H9 (cell line): ENCODE measurements at regions not wholly inside any gene's neighbourhood (a gene's known extent, or its start where the extent isn't known, plus 50 kb on each side); places are given as distances from the start of the nearest gene placed in this dataset.
"Not testable (repeated sequence)": the region's sequence is repeated elsewhere in the genome, so short reads cannot be mapped to it uniquely, and the experiment has no call there.

Source experiments
- DNase-seq: peaks from one replicate; pipeline ENCODE4 v3.0.0-alpha.2; 2017
- H2AFZ ChIP-seq: one replicate; pipeline ENCODE4 v1.6.1; 2013; ENCODE audit warnings: mild to moderate bottlenecking, low read length, control low read depth, moderate library complexity
- H2AK5ac ChIP-seq: 2 replicates; pipeline ENCODE4 v1.6.1; 2013; ENCODE audit warnings: low read length, control low read depth, mixed read lengths; ENCODE audit not compliant: insufficient read length
- H2BK120ac ChIP-seq: one replicate; pipeline ENCODE4 v1.6.1; 2013; ENCODE audit warnings: low read depth, mild to moderate bottlenecking, low read length, control low read depth, inconsistent platforms; ENCODE audit not compliant: poor library complexity, severe bottlenecking
- H2BK12ac ChIP-seq: 2 replicates; pipeline ENCODE4 v1.6.1; 2013; ENCODE audit warnings: low read length, control low read depth, mixed read lengths, low read depth; ENCODE audit not compliant: insufficient read length
- H2BK15ac ChIP-seq: 2 replicates; pipeline ENCODE4 v1.6.1; 2013; ENCODE audit warnings: low read depth, low read length, control low read depth
- H2BK20ac ChIP-seq: one replicate; pipeline ENCODE4 v1.6.1; 2013; ENCODE audit warnings: low read depth, mild to moderate bottlenecking, low read length, control low read depth, inconsistent platforms; ENCODE audit not compliant: poor library complexity, severe bottlenecking
- H2BK5ac ChIP-seq: 2 replicates; pipeline ENCODE4 v1.6.1; 2013; ENCODE audit warnings: low read length, control low read depth, mixed read lengths; ENCODE audit not compliant: insufficient read length
- H3K14ac ChIP-seq: 2 replicates; pipeline ENCODE4 v1.6.1; 2013; ENCODE audit warnings: low read length, control low read depth; ENCODE audit not compliant: insufficient read depth
- H3K18ac ChIP-seq: 2 replicates; pipeline ENCODE4 v1.6.1; 2013; ENCODE audit warnings: low read depth, mild to moderate bottlenecking, mixed read lengths, low read length, control low read depth; ENCODE audit not compliant: insufficient read length
- H3K23ac ChIP-seq: 2 replicates; pipeline ENCODE4 v1.6.1; 2013; ENCODE audit warnings: low read length, control low read depth, mixed read lengths, low read depth; ENCODE audit not compliant: insufficient read length
- H3K23me2 ChIP-seq: 2 replicates; pipeline ENCODE4 v1.6.1; 2013; ENCODE audit warnings: low read depth, mild to moderate bottlenecking, mixed read lengths, low read length, control low read depth; ENCODE audit not compliant: insufficient read length, poor library complexity, severe bottlenecking
- H3K27ac ChIP-seq: 2 replicates; pipeline ENCODE4 v1.5.1; 2013; ENCODE audit warnings: low read length, control low read depth, mixed read lengths, low read depth; ENCODE audit not compliant: insufficient read length
- H3K27me3 ChIP-seq: 2 replicates; pipeline ENCODE4 v1.6.1; 2013; ENCODE audit warnings: low read length, control low read depth, inconsistent platforms; ENCODE audit not compliant: insufficient read depth
- H3K4ac ChIP-seq: 2 replicates; pipeline ENCODE4 v1.6.1; 2013; ENCODE audit warnings: low read depth, mild to moderate bottlenecking, control low read depth, inconsistent platforms, low read length, moderate library complexity
- H3K4me1 ChIP-seq: 2 replicates; pipeline ENCODE4 v1.6.1; 2013; ENCODE audit warnings: low read length, control low read depth, inconsistent platforms; ENCODE audit not compliant: insufficient read depth
- H3K4me2 ChIP-seq: 2 replicates; pipeline ENCODE4 v1.6.1; 2013; ENCODE audit warnings: low read length, control low read depth, mixed read lengths; ENCODE audit not compliant: insufficient read length, insufficient read depth
- H3K56ac ChIP-seq: 2 replicates; pipeline ENCODE4 v1.6.1; 2013; ENCODE audit warnings: low read depth, mild to moderate bottlenecking, mixed read lengths, low read length, control low read depth; ENCODE audit not compliant: insufficient read length
- H3K79me1 ChIP-seq: 2 replicates; pipeline ENCODE4 v1.6.1; 2013; ENCODE audit warnings: low read depth, mild to moderate bottlenecking, moderate library complexity, low read length, control low read depth, inconsistent platforms; ENCODE audit not compliant: insufficient read depth, poor library complexity, severe bottlenecking
- H3K79me2 ChIP-seq: 2 replicates; pipeline ENCODE4 v1.6.1; 2013; ENCODE audit warnings: low read length, control low read depth, inconsistent platforms; ENCODE audit not compliant: insufficient read depth
- H3K9ac ChIP-seq: 2 replicates; pipeline ENCODE4 v1.6.1; 2013; ENCODE audit warnings: low read length, control low read depth, mixed read lengths; ENCODE audit not compliant: insufficient read length; ENCODE audit errors: extremely low read depth
- H3K9me3 ChIP-seq: one replicate; pipeline ENCODE4 v1.6.1; 2013; ENCODE audit warnings: low read depth, low read length, inconsistent platforms; ENCODE audit not compliant: control insufficient read depth
- H3T11ph ChIP-seq: one replicate; pipeline ENCODE4 v1.6.1; 2013; ENCODE audit warnings: mild to moderate bottlenecking, low read length, control low read depth, inconsistent platforms
- H4K20me1 ChIP-seq: one replicate; pipeline ENCODE4 v1.6.1; 2013; ENCODE audit not compliant: control insufficient read depth, insufficient read length, insufficient read depth
- H4K5ac ChIP-seq: 2 replicates; pipeline ENCODE4 v1.6.1; 2013; ENCODE audit warnings: low read depth, mild to moderate bottlenecking, mixed read lengths, low read length, control low read depth; ENCODE audit not compliant: insufficient read length
- H4K8ac ChIP-seq: replicated peaks from 2 replicates; pipeline ENCODE4 v1.6.1; 2013; ENCODE audit warnings: low read length, control low read depth, mixed read lengths, low read depth; ENCODE audit not compliant: insufficient read length
- H4K91ac ChIP-seq: 2 replicates; pipeline ENCODE4 v1.6.1; 2013; ENCODE audit warnings: low read depth, mild to moderate bottlenecking, moderate library complexity, mixed read lengths, low read length, control low read depth; ENCODE audit not compliant: insufficient read length
- H3K27ac Mint-ChIP-seq, 3 experiments: 2 replicates in 2 of 3; 3 replicates in 1 of 3; pipeline ENCODE4 v1.8.0; 2020 to 2021; ENCODE audit warnings: mixed read lengths in 3 of 3, mild to moderate bottlenecking in 1 of 3, moderate library complexity in 1 of 3
- H3K27me3 Mint-ChIP-seq: 2 replicates; pipeline ENCODE4 v1.8.0; 2021; ENCODE audit warnings: low read depth, mild to moderate bottlenecking, moderate library complexity, mixed read lengths
- H3K36me3 Mint-ChIP-seq, 3 experiments: 2 replicates in 2 of 3; 3 replicates in 1 of 3; pipeline ENCODE4 v1.8.0; 2020 to 2021; ENCODE audit warnings: low read depth in 3 of 3, mixed read lengths in 3 of 3; ENCODE audit not compliant: insufficient read depth in 1 of 3
- H3K4me1 Mint-ChIP-seq, 2 experiments: 2 replicates each; pipeline ENCODE4 v1.8.0; 2020; ENCODE audit warnings: mixed read lengths in 2 of 2
- H3K4me3 Mint-ChIP-seq, 2 experiments: 2 replicates in 1 of 2; 3 replicates in 1 of 2; pipeline ENCODE4 v1.8.0; 2020 to 2021; ENCODE audit warnings: mild to moderate bottlenecking in 2 of 2, mixed read lengths in 2 of 2, moderate library complexity in 1 of 2
- H3K9me3 Mint-ChIP-seq, 2 experiments: 2 replicates in 1 of 2; 3 replicates in 1 of 2; pipeline ENCODE4 v1.8.0; 2020; ENCODE audit warnings: mild to moderate bottlenecking in 2 of 2, mixed read lengths in 2 of 2, moderate library complexity in 1 of 2
- WGBS: extraction: QIAGEN DNeasy Blood & Tissue Kit; methylation state at CpG from one replicate; pipeline ENCODE4 v1.1.7; 2013; ENCODE audit warnings: missing lambda C conversion rate, low lambda C conversion rate, mixed read lengths; ENCODE audit not compliant: insufficient read length; ENCODE audit errors: extremely low coverage; 5-methylcytosine and 5-hydroxymethylcytosine counted together

GRCh38 chr5:152026328-152027024 lies 101.8 kb upstream of the GLRA1 start:
- not testable (repeated sequence) for H3K9ac ChIP-seq, H4K91ac ChIP-seq, H3K36me3 Mint-ChIP-seq, H3T11ph ChIP-seq, H3K9me3 ChIP-seq, H3K79me2 ChIP-seq, H3K27me3 ChIP-seq, H3K9me3 Mint-ChIP-seq, H3K4me3 Mint-ChIP-seq, H3K27ac Mint-ChIP-seq, H3K4me1 Mint-ChIP-seq, H3K23ac ChIP-seq, H2AFZ ChIP-seq, H3K27me3 Mint-ChIP-seq, H2BK20ac ChIP-seq, DNase-seq, H3K18ac ChIP-seq, H2AK5ac ChIP-seq, H3K4ac ChIP-seq, H3K23me2 ChIP-seq, H2BK12ac ChIP-seq, H4K5ac ChIP-seq, H2BK5ac ChIP-seq, H3K27ac ChIP-seq, H4K8ac ChIP-seq, H4K20me1 ChIP-seq, H3K4me2 ChIP-seq, H3K56ac ChIP-seq, H2BK120ac ChIP-seq, H3K79me1 ChIP-seq, H3K14ac ChIP-seq, H3K4me1 ChIP-seq, H2BK15ac ChIP-seq
- WGBS, result no CpG with 5 or more reads among the region's 9 CpGs
